Endothelial cell of umbilical vein (primary cell): ENCODE measurements at regions not wholly inside any gene's neighbourhood (a gene's known extent, or its start where the extent isn't known, plus 50 kb on each side); places are given as distances from the start of the nearest gene placed in this dataset.

ENCODE experiments used
- BruUV-seq: library from RNA; stranded (reverse); fragments of 400-500 nt; replicated peaks from 2 replicates; lab custom pipeline; 2021; lab: Mats Ljungman, UMichigan
- CTCF ChIA-PET: fragments of 300-600, 350-600 bp; sonication (Branson Sonifier 250); formaldehyde crosslinking; loops from one replicate; lab custom pipeline; 2021; ENCODE audit warnings: antibody characterized with exemption, inconsistent platforms; lab: Charles Lee
- POLR2A ChIA-PET: fragments of 300-600, 350-600 bp; sonication (Branson Sonifier 250); formaldehyde crosslinking; loops from one replicate; lab custom pipeline; 2021; ENCODE audit warnings: antibody characterized with exemption, inconsistent platforms; lab: Charles Lee
- DNase-seq: peaks from one replicate; pipeline ENCODE4 v3.0.0-alpha.2; 2011; ENCODE audit warnings: low read depth, low spot score
- FAIRE-seq: peaks from 2 replicates; lab custom pipeline; 2011; peaks lifted over from hg19 to GRCh38; lab: Jason Lieb, UNC
- H2AFZ ChIP-seq: 2 replicates; pipeline ENCODE4 v1.6.0; 2012; ENCODE audit warnings: low read depth, low read length, control low read depth, inconsistent platforms
- H3K27ac ChIP-seq: 2 replicates; pipeline ENCODE4 v1.5.1; 2011; ENCODE audit warnings: low read depth, mild to moderate bottlenecking, control low read depth, low read length, moderate library complexity; ENCODE audit not compliant: insufficient read depth
- H3K27me3 ChIP-seq, 2 experiments: 2 replicates each; pipeline versions ENCODE4 v1.6.0 to v1.6.1; 2011; ENCODE audit warnings: low read length in 2 of 2, mixed read lengths in 1 of 2; ENCODE audit not compliant: control insufficient read depth in 2 of 2, insufficient read depth in 2 of 2
- H3K36me3 ChIP-seq, 2 experiments: 2 replicates in 1 of 2; 3 replicates in 1 of 2; pipeline ENCODE4 v1.5.1; 2011; ENCODE audit warnings: low read length in 2 of 2, mild to moderate bottlenecking in 1 of 2, moderate library complexity in 1 of 2; ENCODE audit not compliant: control insufficient read depth in 2 of 2, insufficient read depth in 2 of 2; ENCODE audit errors: extremely low read depth in 1 of 2
- H3K4me1 ChIP-seq: 3 replicates; pipeline ENCODE4 v1.5.1; 2011; ENCODE audit warnings: mild to moderate bottlenecking, low read length; ENCODE audit not compliant: control insufficient read depth, insufficient read depth; ENCODE audit errors: extremely low read depth
- H3K4me2 ChIP-seq: 2 replicates; pipeline ENCODE4 v1.6.1; 2011; ENCODE audit warnings: low read length, control low read depth, mixed read lengths; ENCODE audit not compliant: insufficient read depth
- H3K4me3 ChIP-seq, 3 experiments: fragments of 200-600 bp in 1 of 3; sonication (generic), shearing (Covaris generic) in 1 of 3; replicated peaks in 1 of 3; 2 replicates each; pipeline ENCODE4 v1.5.1; 2011 to 2016; ENCODE audit warnings: control low read depth in 3 of 3, low read length in 3 of 3, mild to moderate bottlenecking in 2 of 3, inconsistent platforms in 1 of 3, low read depth in 1 of 3, moderate library complexity in 1 of 3; ENCODE audit not compliant: insufficient read depth in 1 of 3
- H3K79me2 ChIP-seq: 2 replicates; pipeline ENCODE4 v1.6.0; 2012; ENCODE audit warnings: low read length, inconsistent platforms; ENCODE audit not compliant: control insufficient read depth, insufficient read depth
- H3K9ac ChIP-seq: replicated peaks from 2 replicates; pipeline ENCODE3; 2011; ENCODE audit warnings: low read length, control low read depth; ENCODE audit not compliant: insufficient read depth; ENCODE audit errors: extremely low read depth
- H3K9me1 ChIP-seq: replicated peaks from 3 replicates; pipeline ENCODE4 v1.6.0; 2011; ENCODE audit warnings: mild to moderate bottlenecking, low read length; ENCODE audit not compliant: control insufficient read depth, insufficient read depth; ENCODE audit errors: extremely low read depth
- H3K9me3 ChIP-seq: replicated peaks from 2 replicates; pipeline ENCODE4 v1.5.1; 2012; ENCODE audit warnings: low read length, inconsistent platforms; ENCODE audit not compliant: control insufficient read depth, insufficient read depth
- H4K20me1 ChIP-seq: replicated peaks from 2 replicates; pipeline ENCODE3; 2011; ENCODE audit warnings: mild to moderate bottlenecking, low read length; ENCODE audit not compliant: control insufficient read depth, insufficient read depth; ENCODE audit errors: extremely low read depth
- CTCF ChIP-seq, 2 donors: IDR thresholded peaks; 1 replicate in 1 of 2; 2 replicates in 1 of 2; pipeline ENCODE4 v1.5.1; 2011; ENCODE audit warnings: low read length in 2 of 2, mild to moderate bottlenecking in 2 of 2, moderate library complexity in 2 of 2, control low read depth in 1 of 2, inconsistent platforms in 1 of 2, low read depth in 1 of 2; ENCODE audit not compliant: insufficient read depth in 1 of 2; ENCODE audit errors: extremely low read depth in 1 of 2
- EZH2 ChIP-seq: IDR thresholded peaks from 2 replicates; pipeline ENCODE4 v1.6.1; 2012; ENCODE audit warnings: borderline replicate concordance, low read depth, mild to moderate bottlenecking, moderate library complexity, low read length, inconsistent platforms; ENCODE audit not compliant: severe bottlenecking
- FOS ChIP-seq: IDR thresholded peaks from 2 replicates; pipeline ENCODE4 v1.6.1; 2011; ENCODE audit warnings: mild to moderate bottlenecking, low read length, moderate library complexity, borderline replicate concordance; ENCODE audit not compliant: insufficient read depth
- GATA2 ChIP-seq: IDR thresholded peaks from 2 replicates; pipeline ENCODE4 v1.7.0; 2011; ENCODE audit warnings: low read depth, mild to moderate bottlenecking, moderate library complexity, mixed read lengths, low read length; ENCODE audit not compliant: insufficient read length, insufficient read depth
- JUN ChIP-seq: IDR thresholded peaks from 2 replicates; pipeline ENCODE4 v1.6.1; 2011; ENCODE audit warnings: borderline replicate concordance, low read depth; ENCODE audit not compliant: insufficient read length, insufficient read depth
- MAX ChIP-seq: IDR thresholded peaks from 2 replicates; pipeline ENCODE4 v1.6.1; 2011; ENCODE audit not compliant: insufficient read depth, insufficient read length
- POLR2A ChIP-seq: IDR thresholded peaks from 2 replicates; pipeline ENCODE4 v1.6.1; 2012; ENCODE audit warnings: low read depth, mild to moderate bottlenecking, control low read depth, low read length
- POLR2AphosphoS5 ChIP-seq: IDR thresholded peaks from 2 replicates; pipeline ENCODE4 v1.6.1; 2012; ENCODE audit warnings: low read depth, mild to moderate bottlenecking, control low read depth, low read length, moderate library complexity; ENCODE audit not compliant: insufficient read depth
- dilution Hi-C: fragments of 300-500 bp; cut with MboI; formaldehyde crosslinking; loops from one replicate; pipeline ENCODE4 v1.15.0; 2019; ENCODE audit warnings: low sequenced_read_pairs; ENCODE audit not compliant: extremely low pct_ligation_motif_present
- intact Hi-C: fragments of 100-400 bp; cut with micrococcal nuclease; formaldehyde crosslinking; loops from one replicate; pipeline ENCODE4 v1.10.0; 2022

GRCh38 chr1:30258471-30258870 lies 464.9 kb downstream of the MATN1 start:
- H3K79me2 ChIP-seq, result no peaks in the 10 kb centered on the region
- no peak for DNase-seq
- H4K20me1 ChIP-seq, result no peaks in the 10 kb centered on the region
- BruUV-seq, result no TSS peak
- H3K9ac ChIP-seq, result no peak overlapping the region
- TF ChIP-seq GATA2, result no peak
- no peak for TF ChIP-seq EZH2
- no peak for TF ChIP-seq POLR2A
- TF ChIP-seq MAX, result no peak
- TF ChIP-seq POLR2AphosphoS5, result no peak
- TF ChIP-seq FOS, result no peak
- TF ChIP-seq JUN, result no peak
- no peak for TF ChIP-seq CTCF (IDR thresholded peaks at IDR 0.05; ENCODE audit: extremely low read depth in 1 of 2, insufficient read depth in 1 of 2, low read depth in 1 of 2, low read length in 2 of 2)
- CTCF ChIA-PET, result no interaction called here
- H3K27me3 ChIP-seq, result no peaks in the 10 kb centered on the region
- no peaks in the 10 kb centered on the region for H3K9me1 ChIP-seq
- no peak overlapping the region for H3K4me3 ChIP-seq
- POLR2A ChIA-PET, result no interaction called here
- H3K4me2 ChIP-seq, result no peak overlapping the region
- intact Hi-C loops (no loop called here), dilution Hi-C loops (no loop called here)
- FAIRE-seq, result no peak
- H2AFZ ChIP-seq, result no peak overlapping the region
- no peaks in the 10 kb centered on the region for H3K9me3 ChIP-seq
- H3K36me3 ChIP-seq, result no peaks in the 10 kb centered on the region
- no peaks in the 10 kb centered on the region for H3K4me1 ChIP-seq
- H3K27ac ChIP-seq, result no peak overlapping the region
